T-cell (primary cell): ENCODE measurements at regions not wholly inside any gene's neighbourhood (a gene's known extent, or its start where the extent isn't known, plus 50 kb on each side); places are given as distances from the start of the nearest gene placed in this dataset.
A peak's percentile ranks its signal among the peaks of the same experiment; 100 is the strongest.

Source experiments
- ATAC-seq, 4 experiments: fragments of 200-7000 bp in 3 of 4; fragments of 150-1000 bp in 1 of 4; cut with Tn5 transposase; replicated peaks in 1 of 4; 1 replicate in 3 of 4; 2 replicates in 1 of 4; pipeline ENCODE4 v1.10.0; 2021; ENCODE audit warnings: moderate library complexity in 3 of 4, mild to moderate bottlenecking in 2 of 4, moderate number of reproducible peaks in 1 of 4
- CTCF ChIA-PET, 2 donors: fragments of 300-600 bp; sonication (Branson Sonifier 250); formaldehyde crosslinking; loops; one replicate each; lab custom pipeline; 2022; ENCODE audit warnings: antibody characterized with exemption in 2 of 2; lab: Charles Lee
- POLR2A ChIA-PET, 2 donors: fragments of 300-600 bp; sonication (Branson Sonifier 250); formaldehyde crosslinking; loops; one replicate each; lab custom pipeline; 2022; ENCODE audit warnings: antibody characterized with exemption in 2 of 2; lab: Charles Lee
- DNase-seq, 35 experiments: peaks; one replicate each; pipeline versions ENCODE4 v3.0.0 to v3.0.0-alpha.2; 2013 to 2023
- H3K27ac ChIP-seq: one replicate; pipeline ENCODE4 v1.5.1; 2013; ENCODE audit warnings: low read length
- H3K27me3 ChIP-seq, 2 experiments: replicated peaks in 1 of 2; 1 replicate in 1 of 2; 2 replicates in 1 of 2; pipeline versions ENCODE4 v1.6.1 to v1.7.0; 2013; ENCODE audit warnings: low read length in 1 of 2, mixed read lengths in 1 of 2; ENCODE audit not compliant: control insufficient read depth in 2 of 2, insufficient read depth in 2 of 2; ENCODE audit errors: extremely low read depth in 1 of 2
- H3K36me3 ChIP-seq, 2 donors: 1 replicate in 1 of 2; 2 replicates in 1 of 2; pipeline versions ENCODE4 v1.6.1 to v1.7.0; 2013; ENCODE audit warnings: low read length in 1 of 2; ENCODE audit not compliant: control insufficient read depth in 2 of 2, insufficient read depth in 1 of 2; ENCODE audit errors: extremely low read depth in 1 of 2
- H3K4me1 ChIP-seq, 2 experiments: 1 replicate in 1 of 2; 2 replicates in 1 of 2; pipeline versions ENCODE4 v1.6.1 to v1.7.0; 2013; ENCODE audit warnings: low read length in 2 of 2, mixed read lengths in 1 of 2; ENCODE audit not compliant: insufficient read depth in 2 of 2, control insufficient read depth in 1 of 2; ENCODE audit errors: extremely low read depth in 1 of 2
- H3K4me3 ChIP-seq, 2 donors: 1 replicate in 1 of 2; 2 replicates in 1 of 2; pipeline versions ENCODE4 v1.5.1 to v1.7.0; 2013; ENCODE audit warnings: mild to moderate bottlenecking in 2 of 2, low read length in 1 of 2, moderate library complexity in 1 of 2; ENCODE audit not compliant: control insufficient read depth in 1 of 2; ENCODE audit errors: extremely low read depth in 1 of 2
- H3K9me3 ChIP-seq: 2 replicates; pipeline ENCODE4 v1.7.0; 2013
- H3K27ac Mint-ChIP-seq, 2 donors: one replicate each; pipeline ENCODE4 v1.8.0; 2020 to 2021; ENCODE audit warnings: mild to moderate bottlenecking in 2 of 2, mixed read lengths in 2 of 2
- H3K27me3 Mint-ChIP-seq, 2 donors: one replicate each; pipeline ENCODE4 v1.8.0; 2021 to 2022; ENCODE audit warnings: mixed read lengths in 2 of 2
- H3K36me3 Mint-ChIP-seq: one replicate; pipeline ENCODE4 v1.8.0; 2021; ENCODE audit warnings: mixed read lengths
- H3K4me1 Mint-ChIP-seq, 3 donors: one replicate each; pipeline ENCODE4 v1.8.0; 2020 to 2022; ENCODE audit warnings: mixed read lengths in 3 of 3, mild to moderate bottlenecking in 1 of 3
- H3K4me3 Mint-ChIP-seq, 3 donors: one replicate each; pipeline ENCODE4 v1.8.0; 2020 to 2022; ENCODE audit warnings: mild to moderate bottlenecking in 3 of 3, mixed read lengths in 3 of 3, moderate library complexity in 3 of 3
- H3K9me3 Mint-ChIP-seq, 3 donors: one replicate each; pipeline ENCODE4 v1.8.0; 2020 to 2022; ENCODE audit warnings: mixed read lengths in 3 of 3
- WGBS: methylation state at CpG from one replicate; pipeline ENCODE4 v1.1.5; 2013; ENCODE audit warnings: missing lambda C conversion rate; ENCODE audit not compliant: insufficient coverage; 5-methylcytosine and 5-hydroxymethylcytosine counted together

DNA sequence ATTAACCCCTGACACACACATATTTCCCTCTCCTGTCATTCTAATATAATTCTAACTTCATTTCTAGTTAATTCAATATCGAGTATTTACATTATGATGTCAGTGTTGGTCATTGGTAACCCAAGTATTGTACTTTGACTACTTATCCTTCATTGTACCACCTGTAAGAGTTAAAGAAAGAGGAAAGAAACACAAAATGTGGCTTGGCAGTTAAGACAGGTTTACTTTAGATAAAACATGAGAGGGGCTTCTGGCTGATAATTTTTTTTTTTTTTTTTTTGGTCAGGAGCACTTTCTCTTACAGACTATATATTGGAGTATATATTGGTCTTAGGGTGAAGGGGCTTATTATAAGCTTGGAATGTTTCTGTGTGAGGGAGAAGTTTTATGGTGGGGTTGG lies 57.0 kb upstream of the ACYP2 start:
- no peak overlapping the region for H3K27ac ChIP-seq
- no peak for ATAC-seq
- peaks cover 17 to 18% (median 18%) of the 10 kb centered on the region in 3 donors for H3K4me1 Mint-ChIP-seq
- peaks cover 0 to 3% (median 3%) of the 10 kb centered on the region in 3 donors for H3K9me3 Mint-ChIP-seq
- no peak overlapping the region for H3K4me3 Mint-ChIP-seq
- no peaks in the 10 kb centered on the region for H3K9me3 ChIP-seq
- ChIA-PET POLR2A (interaction anchor here in 1 of 2 donors (0.5 kb wide), 1 partner anchor 44 kb away, joined by 5 read pairs; no protein-coding TSS in a partner anchor), CTCF (interaction anchor here in 1 of 2 donors (0.7 kb wide), 1 partner anchor 46 kb away, joined by 5 read pairs; no protein-coding TSS in a partner anchor)
- H3K36me3 Mint-ChIP-seq = peaks cover 30% of the 10 kb centered on the region
- H3K4me1 ChIP-seq = peaks cover 0 to 1% of the 10 kb centered on the region in 2 experiments
- no peak for DNase-seq
- no peaks in the 10 kb centered on the region for H3K27me3 ChIP-seq
- H3K4me3 ChIP-seq = no peak overlapping the region
- no peaks in the 10 kb centered on the region for H3K36me3 ChIP-seq
- WGBS = no CpG with 5 or more reads among the region's 1 CpG
- no peaks in the 10 kb centered on the region for H3K27me3 Mint-ChIP-seq
- H3K27ac Mint-ChIP-seq = no peak overlapping the region

DNA sequence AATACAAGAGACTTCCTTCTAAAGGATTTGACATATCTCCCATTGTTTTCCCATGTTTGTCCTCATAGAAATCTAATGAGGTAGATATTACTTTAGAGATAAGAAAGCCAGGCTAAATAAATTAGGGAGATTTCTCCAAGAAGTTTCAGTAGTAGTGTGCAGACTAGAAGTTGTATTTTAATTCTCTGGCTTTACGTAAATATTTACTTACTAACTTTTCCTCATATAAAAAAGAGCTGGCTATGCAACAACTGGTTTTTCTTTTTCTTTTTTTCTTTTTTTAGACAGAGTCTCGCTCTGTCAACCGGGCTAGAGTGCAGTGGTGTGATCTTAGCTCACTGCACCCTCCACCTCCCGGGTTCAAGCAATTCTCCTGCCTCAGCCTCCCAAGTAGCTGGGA lies 60.6 kb upstream of the ACYP2 start:
- WGBS = 100% methylated on average over 2 of the region's 4 CpGs

DNA sequence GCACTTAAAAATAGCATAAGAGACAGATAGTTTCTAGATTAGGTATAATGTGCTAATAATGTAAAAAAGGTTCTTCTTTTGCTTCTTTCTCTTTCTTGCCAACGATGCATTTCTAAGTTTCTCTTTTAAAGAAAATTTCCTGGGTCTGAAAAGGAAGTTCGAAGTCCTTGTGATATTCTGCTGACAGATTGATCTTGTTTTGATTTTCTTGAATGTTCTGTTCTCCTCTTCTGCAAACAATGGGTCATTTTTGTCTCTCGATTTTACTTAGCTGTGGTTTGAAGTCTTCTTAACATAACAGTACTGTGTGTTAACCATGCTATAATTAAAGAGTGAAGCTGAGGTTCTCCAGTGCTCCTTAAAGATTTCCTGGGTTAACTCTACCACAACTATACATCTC lies 61.1 kb upstream of the ACYP2 start:
- peak overlapping the region; percentile 94 to 97 for H3K27ac Mint-ChIP-seq
- Histone ChIP-seq H3K27me3 (no peaks in the 10 kb centered on the region), H3K4me1 (peaks cover 0 to 8% of the 10 kb centered on the region in 2 experiments), H3K36me3 (peaks cover 0 to 2% of the 10 kb centered on the region in 2 donors), H3K27ac (peak overlapping the region; percentile 78), H3K9me3 (no peaks in the 10 kb centered on the region), H3K4me3 (peak overlapping the region in 1 of 2 donors; percentile 2)
- no peaks in the 10 kb centered on the region for H3K27me3 Mint-ChIP-seq
- no peak for DNase-seq
- peaks cover 0 to 4% (median 0%) of the 10 kb centered on the region in 3 donors for H3K9me3 Mint-ChIP-seq
- peaks cover 24% of the 10 kb centered on the region for H3K36me3 Mint-ChIP-seq
- peak overlapping the region; percentile 36 to 59 (median 50) for H3K4me3 Mint-ChIP-seq
- H3K4me1 Mint-ChIP-seq = peaks cover 17 to 36% (median 25%) of the 10 kb centered on the region in 3 donors
- WGBS = no CpG with 5 or more reads among the region's 3 CpGs
- CTCF ChIA-PET = interaction anchor here in 1 of 2 donors (0.6 to 1.3 kb wide), 3 partner anchors 12 to 820 kb away, joined by 3 to 5 read pairs (median 3); no protein-coding TSS in a partner anchor
- ATAC-seq = peak in 1 of 4 experiments; percentile 29
- POLR2A ChIA-PET = no interaction called here

More for the DNA sequence above, 60.6 kb upstream of the ACYP2 start:
- CTCF ChIA-PET = interaction anchor here in 1 of 2 donors (0.6 kb wide), 1 partner anchor 16 kb away, joined by 5 read pairs; no protein-coding TSS in a partner anchor
- POLR2A ChIA-PET = no interaction called here
- Mint-ChIP-seq H3K36me3 (peaks cover 28% of the 10 kb centered on the region), H3K4me1 (peaks cover 17 to 31% (median 25%) of the 10 kb centered on the region in 3 donors), H3K9me3 (peaks cover 0 to 4% (median 3%) of the 10 kb centered on the region in 3 donors), H3K27ac (peak overlapping the region; percentile 94 to 97), H3K4me3 (peak overlapping the region in 1 of 3 donors; percentile 59), H3K27me3 (no peaks in the 10 kb centered on the region)
- H3K27me3 ChIP-seq = no peaks in the 10 kb centered on the region
- peak overlapping the region; percentile 78 for H3K27ac ChIP-seq
- ATAC-seq (no peak), DNase-seq (no peak)
- H3K4me3 ChIP-seq = no peak overlapping the region
- H3K4me1 ChIP-seq = peaks cover 0 to 8% of the 10 kb centered on the region in 2 experiments
- no peaks in the 10 kb centered on the region for H3K9me3 ChIP-seq
- peaks cover 0 to 2% of the 10 kb centered on the region in 2 donors for H3K36me3 ChIP-seq

DNA sequence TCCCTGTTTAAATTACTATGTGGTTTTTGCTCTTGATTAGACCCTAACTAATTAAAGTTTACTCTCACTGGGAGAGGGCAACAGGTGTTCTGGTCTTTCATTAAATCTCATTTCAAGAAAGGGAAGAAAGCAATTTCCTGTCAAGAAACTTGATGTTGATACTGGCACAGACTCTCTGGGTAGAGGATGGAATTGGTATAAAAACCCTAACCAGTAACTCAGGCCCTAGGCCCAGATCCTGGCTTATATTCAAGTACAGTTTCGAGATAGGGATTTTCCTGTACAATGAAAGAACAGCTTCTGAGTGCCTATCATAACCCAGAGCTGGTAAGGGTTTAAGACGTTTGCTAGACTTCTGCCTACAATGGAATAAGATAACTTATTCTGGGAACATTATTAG lies 61.6 kb upstream of the ACYP2 start:
- Mint-ChIP-seq H3K36me3 (peaks cover 23% of the 10 kb centered on the region), H3K4me1 (peaks cover 18 to 38% (median 25%) of the 10 kb centered on the region in 3 donors), H3K27me3 (no peaks in the 10 kb centered on the region), H3K9me3 (peaks cover 0 to 4% (median 0%) of the 10 kb centered on the region in 3 donors), H3K27ac (peak overlapping the region; percentile 94 to 97), H3K4me3 (peak overlapping the region; percentile 36 to 59 (median 50))
- POLR2A ChIA-PET = no interaction called here
- Histone ChIP-seq H3K4me1 (peaks cover 0 to 9% of the 10 kb centered on the region in 2 experiments), H3K36me3 (peaks cover 0 to 2% of the 10 kb centered on the region in 2 donors), H3K27me3 (no peaks in the 10 kb centered on the region), H3K4me3 (peak overlapping the region in 1 of 2 donors; percentile 2), H3K9me3 (no peaks in the 10 kb centered on the region), H3K27ac (peak overlapping the region; percentile 78)
- no peak for ATAC-seq
- no peak for DNase-seq
- CTCF ChIA-PET = interaction anchor here (0.7 to 1.3 kb wide), 3 partner anchors 12 to 820 kb away, joined by 3 read pairs; no protein-coding TSS in a partner anchor
- WGBS = no CpG with 5 or more reads among the region's 2 CpGs

DNA sequence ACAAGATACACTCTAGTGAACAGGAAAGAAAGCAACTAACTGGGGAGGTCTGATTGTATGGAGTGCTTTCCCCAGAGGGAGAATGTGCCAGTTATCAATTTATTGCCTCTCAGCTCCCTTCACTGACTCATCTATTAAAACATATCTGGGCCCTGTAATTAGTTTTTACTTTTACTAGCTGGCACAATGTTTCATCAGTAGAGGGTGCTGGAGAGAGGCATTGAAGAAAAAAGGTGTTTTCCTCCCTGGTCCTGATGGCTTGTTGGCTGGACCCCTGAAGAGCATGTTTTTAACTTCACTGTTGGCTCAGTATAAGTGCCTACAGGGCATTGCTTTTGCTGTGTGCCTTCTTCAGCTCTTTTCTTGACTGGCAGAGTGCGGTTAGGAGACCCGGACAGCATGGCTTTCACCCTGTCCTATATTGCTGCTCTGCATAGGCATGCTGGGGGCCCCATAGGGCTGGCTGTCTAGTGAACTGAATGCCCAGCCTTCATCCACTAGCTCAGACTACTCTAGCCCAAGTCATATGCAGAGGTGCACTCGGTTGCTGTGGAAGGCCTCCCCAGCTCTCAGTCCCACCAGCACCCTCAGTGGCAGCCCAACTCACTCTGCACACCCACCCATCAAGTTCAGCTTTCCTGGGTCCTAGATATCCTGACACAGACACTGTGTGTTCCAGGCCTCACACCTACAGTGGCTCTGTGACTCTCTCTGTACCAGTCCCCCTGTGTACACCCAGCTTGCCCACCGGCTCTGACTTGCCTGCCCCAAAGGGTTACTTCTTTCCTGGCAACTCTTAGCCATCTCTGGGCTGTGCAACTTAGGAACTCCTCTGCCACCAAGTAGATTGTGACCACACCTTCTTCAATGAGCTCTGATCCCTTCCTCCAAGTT lies 62.3 kb upstream of the ACYP2 start:
- WGBS = 100% methylated on average over 4 of the region's 4 CpGs
- Mint-ChIP-seq H3K27me3 (no peaks in the 10 kb centered on the region), H3K4me1 (peaks cover 26 to 44% (median 32%) of the 10 kb centered on the region in 3 donors), H3K9me3 (peaks cover 0 to 4% (median 0%) of the 10 kb centered on the region in 3 donors), H3K4me3 (peak overlapping the region in 2 of 3 donors; percentile 50 to 59), H3K27ac (peak overlapping the region; percentile 94 to 97), H3K36me3 (peaks cover 18% of the 10 kb centered on the region)
- CTCF ChIA-PET = interaction anchor here (1.0 to 1.3 kb wide), 2 partner anchors 11 to 54 kb away, joined by 3 read pairs; no protein-coding TSS in a partner anchor
- peak in 1 of 4 experiments; percentile 9 for ATAC-seq
- H3K4me1 ChIP-seq = peaks cover 3 to 15% of the 10 kb centered on the region in 2 experiments
- H3K4me3 ChIP-seq = no peak overlapping the region
- peaks cover 0 to 2% of the 10 kb centered on the region in 2 donors for H3K36me3 ChIP-seq
- no peaks in the 10 kb centered on the region for H3K27me3 ChIP-seq
- peak in 1 of 35 experiments; percentile 9 for DNase-seq
- no peaks in the 10 kb centered on the region for H3K9me3 ChIP-seq
- POLR2A ChIA-PET = interaction anchor here (0.5 kb wide), 4 partner anchors 40 to 1141 kb away, joined by 3 to 9 read pairs (median 4); no protein-coding TSS in a partner anchor
- H3K27ac ChIP-seq = peak overlapping the region; percentile 78

DNA sequence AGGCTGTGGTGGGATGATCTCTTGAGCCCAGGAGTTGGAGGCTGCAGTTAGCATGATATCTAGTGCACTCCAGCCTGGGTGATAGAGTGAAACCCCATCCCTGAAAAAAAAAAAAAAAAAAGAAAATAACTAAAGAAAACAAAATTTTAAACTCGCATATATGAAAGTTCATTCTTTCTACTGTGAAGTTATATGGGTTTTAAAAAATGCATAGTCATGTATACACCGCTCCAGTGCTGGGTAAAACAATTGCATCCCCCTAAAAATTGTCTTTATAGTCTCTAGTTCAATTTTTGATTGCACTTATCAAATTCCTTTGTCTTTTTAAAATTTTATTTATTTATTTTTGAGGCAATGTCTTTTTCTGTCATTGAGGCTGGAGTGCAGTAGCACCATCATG lies 65.0 kb upstream of the ACYP2 start:
- no peak overlapping the region for H3K4me3 ChIP-seq
- ChIA-PET POLR2A (no interaction called here), CTCF (interaction anchor here in 1 of 2 donors (0.9 kb wide), 1 partner anchor 12 kb away, joined by 3 read pairs; no protein-coding TSS in a partner anchor)
- Mint-ChIP-seq H3K36me3 (peaks cover 15% of the 10 kb centered on the region), H3K27ac (no peak overlapping the region), H3K4me3 (no peak overlapping the region), H3K4me1 (peaks cover 28 to 48% (median 29%) of the 10 kb centered on the region in 3 donors), H3K9me3 (peaks cover 0 to 4% (median 0%) of the 10 kb centered on the region in 3 donors), H3K27me3 (no peaks in the 10 kb centered on the region)
- no CpG with 5 or more reads among the region's 2 CpGs for WGBS
- H3K4me1 ChIP-seq = peaks cover 3 to 19% of the 10 kb centered on the region in 2 experiments
- H3K27me3 ChIP-seq = no peaks in the 10 kb centered on the region
- H3K9me3 ChIP-seq = no peaks in the 10 kb centered on the region
- peaks cover 0 to 2% of the 10 kb centered on the region in 2 donors for H3K36me3 ChIP-seq
- no peak overlapping the region for H3K27ac ChIP-seq
- no peak for ATAC-seq
- no peak for DNase-seq
